Stimulated activated CD8-positive, alpha-beta memory T cell treated with anti-CD3 and anti-CD28 coated beads, Interleukin-2, amount 100 ng/mL, for 1 hour (primary cell): ENCODE measurements at regions not wholly inside any gene's neighbourhood (a gene's known extent, or its start where the extent isn't known, plus 50 kb on each side); places are given as distances from the start of the nearest gene placed in this dataset.

Experiments used
- DNase-seq, 2 donors: peaks; one replicate each; pipeline ENCODE4 v3.0.0-alpha.2; 2020; ENCODE audit warnings: low read depth in 2 of 2

GRCh38 chr2:11953258-11953657 lies 206.8 kb downstream of the LPIN1 start:
- no peak for DNase-seq

DNA sequence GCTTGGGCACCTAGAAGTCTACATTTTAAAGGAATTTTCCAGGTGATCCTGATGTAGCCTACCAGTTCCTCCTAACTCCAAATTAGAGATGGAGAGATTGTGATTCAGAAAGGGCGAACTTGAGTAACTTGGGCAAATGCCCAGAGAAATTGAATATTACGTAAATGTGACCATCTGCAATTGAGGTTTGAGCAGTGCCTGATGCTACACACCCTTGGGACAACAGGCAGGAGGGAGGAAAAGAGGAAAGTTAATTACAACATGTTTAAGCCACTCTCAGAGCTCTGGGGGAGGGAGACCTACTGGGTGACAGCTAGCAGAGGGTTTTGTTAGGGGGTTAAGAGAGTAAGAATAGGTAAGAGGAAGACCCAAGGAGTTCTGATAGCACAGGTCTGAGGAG lies 208.9 kb downstream of the LPIN1 start:
- DNase-seq, result no peak

DNA sequence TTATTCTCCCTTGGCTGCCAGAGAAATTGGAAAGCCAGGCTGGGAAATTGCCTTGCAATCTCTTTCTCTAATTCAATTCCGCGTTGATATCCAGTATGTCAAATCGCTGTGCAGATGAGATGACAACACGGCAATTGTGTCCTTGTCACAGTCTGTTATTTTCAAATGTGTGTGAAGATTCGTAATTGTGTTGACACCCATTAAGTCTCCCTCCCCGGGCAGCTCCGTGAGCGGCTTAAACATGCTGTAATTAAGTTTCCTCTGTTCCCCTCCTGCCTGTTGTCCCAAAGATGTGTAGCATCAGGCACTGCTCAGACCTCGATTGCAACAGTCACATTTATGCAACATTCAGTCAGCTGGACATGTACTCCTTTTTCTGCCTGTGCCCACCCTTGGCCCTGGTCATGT lies 209.5 kb downstream of the LPIN1 start:
- no peak for DNase-seq

GRCh38 chr2:11962707-11963328 lies 216.4 kb downstream of the LPIN1 start:
- no peak for DNase-seq

- DNase-seq, result no peak
These were observed 217.5 kb downstream of the LPIN1 start for GRCh38 chr2:11963966-11964365.

- DNase-seq, result no peak
These were observed 221.6 kb downstream of the LPIN1 start for GRCh38 chr2:11967946-11968465.

DNA sequence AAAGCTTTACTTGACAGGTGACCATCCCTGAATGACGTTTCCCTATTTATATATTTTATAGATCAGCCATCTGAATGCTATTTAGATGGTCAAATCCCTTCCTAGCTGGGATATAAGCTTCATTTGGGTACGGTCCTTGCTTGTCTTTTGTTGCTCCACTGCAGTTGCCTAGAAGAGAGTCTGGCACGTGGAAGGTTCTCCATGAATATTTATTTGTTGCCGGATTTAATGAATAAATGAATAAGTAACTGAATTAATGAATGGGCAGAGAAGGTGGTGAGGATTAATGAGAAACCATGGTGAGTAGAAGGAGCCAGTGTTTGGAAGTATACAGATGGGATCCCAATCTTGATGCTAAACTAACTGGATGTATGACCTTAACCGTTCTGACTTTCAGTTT lies 222.1 kb downstream of the LPIN1 start:
- no peak for DNase-seq

GRCh38 chr2:11969774-11970173 lies 223.3 kb downstream of the LPIN1 start:
- no peak for DNase-seq

- DNase-seq, result no peak
These were observed 228.1 kb downstream of the LPIN1 start for GRCh38 chr2:11974573-11974972.

GRCh38 chr2:11975373-11975772 lies 228.9 kb downstream of the LPIN1 start:
- no peak for DNase-seq

- DNase-seq, result no peak
These were observed 229.6 kb downstream of the LPIN1 start for GRCh38 chr2:11976073-11976472.

- no peak for DNase-seq
These were observed 231.5 kb downstream of the LPIN1 start for GRCh38 chr2:11977766-11978524.

DNA sequence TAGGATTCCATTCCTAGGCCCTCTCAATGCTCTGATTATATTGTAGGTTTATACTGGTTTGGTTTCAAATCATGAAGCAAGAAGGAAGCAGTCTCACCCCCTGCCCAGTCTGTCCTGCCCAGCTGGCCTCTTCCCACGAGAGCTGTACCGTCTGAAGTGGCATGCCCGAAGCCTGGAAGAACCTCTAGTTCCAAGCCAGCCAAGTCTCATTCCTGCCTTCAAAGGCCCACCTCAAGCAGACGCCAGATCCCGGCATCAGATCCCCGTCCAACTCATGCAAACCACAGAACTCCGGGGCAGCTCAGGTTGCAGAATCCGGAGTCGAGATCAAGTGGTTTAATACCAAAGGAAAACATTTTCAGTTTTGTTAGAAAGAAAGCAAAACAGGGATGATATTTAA lies 234.4 kb downstream of the LPIN1 start:
- DNase-seq, result no peak

- no peak for DNase-seq
These were observed 237.0 kb downstream of the LPIN1 start for GRCh38 chr2:11983401-11983800.

GRCh38 chr2:11983870-11984269 lies 237.4 kb downstream of the LPIN1 start:
- DNase-seq, result no peak

DNA sequence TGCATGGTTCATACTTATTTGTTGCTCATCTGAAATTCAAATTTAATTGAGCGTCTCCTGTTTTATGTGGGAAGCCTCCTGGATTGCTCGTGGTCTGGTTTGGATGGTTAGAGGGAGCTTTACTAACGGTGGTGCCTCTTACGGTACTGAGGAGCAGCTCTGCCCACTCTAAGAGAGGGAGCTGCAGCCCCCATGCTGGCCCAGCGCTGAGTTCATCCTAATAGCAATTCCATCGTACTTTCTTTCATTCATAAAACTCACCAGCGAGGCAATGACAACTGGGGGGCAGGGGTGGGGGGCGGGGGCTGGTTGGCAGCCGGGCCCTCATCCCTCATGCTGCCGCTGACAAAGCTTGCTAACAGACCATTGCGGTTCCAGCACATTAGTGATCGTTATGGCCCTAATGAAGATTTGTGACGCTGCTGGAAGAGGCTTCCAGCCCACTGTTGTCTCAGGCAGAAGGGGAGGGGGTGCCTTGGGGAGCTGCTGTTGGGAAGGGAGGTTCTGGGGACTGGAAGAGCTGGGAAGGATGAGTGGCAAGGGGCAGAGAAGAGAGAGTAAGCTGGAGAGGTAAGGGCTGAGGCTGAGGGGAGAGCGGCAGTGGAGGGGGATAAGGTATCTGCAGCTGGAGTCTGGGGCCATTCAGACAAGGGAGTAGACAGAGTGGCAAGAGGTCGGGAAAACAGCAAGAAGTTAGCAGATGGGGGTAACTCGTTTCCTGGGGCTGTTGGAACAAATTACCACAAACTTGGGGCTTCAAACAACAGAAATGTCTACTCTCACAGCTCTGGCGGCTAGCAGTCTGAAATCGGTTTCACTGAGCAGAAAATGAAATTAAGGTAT lies 238.1 kb downstream of the LPIN1 start:
- DNase-seq, result no peak

DNA sequence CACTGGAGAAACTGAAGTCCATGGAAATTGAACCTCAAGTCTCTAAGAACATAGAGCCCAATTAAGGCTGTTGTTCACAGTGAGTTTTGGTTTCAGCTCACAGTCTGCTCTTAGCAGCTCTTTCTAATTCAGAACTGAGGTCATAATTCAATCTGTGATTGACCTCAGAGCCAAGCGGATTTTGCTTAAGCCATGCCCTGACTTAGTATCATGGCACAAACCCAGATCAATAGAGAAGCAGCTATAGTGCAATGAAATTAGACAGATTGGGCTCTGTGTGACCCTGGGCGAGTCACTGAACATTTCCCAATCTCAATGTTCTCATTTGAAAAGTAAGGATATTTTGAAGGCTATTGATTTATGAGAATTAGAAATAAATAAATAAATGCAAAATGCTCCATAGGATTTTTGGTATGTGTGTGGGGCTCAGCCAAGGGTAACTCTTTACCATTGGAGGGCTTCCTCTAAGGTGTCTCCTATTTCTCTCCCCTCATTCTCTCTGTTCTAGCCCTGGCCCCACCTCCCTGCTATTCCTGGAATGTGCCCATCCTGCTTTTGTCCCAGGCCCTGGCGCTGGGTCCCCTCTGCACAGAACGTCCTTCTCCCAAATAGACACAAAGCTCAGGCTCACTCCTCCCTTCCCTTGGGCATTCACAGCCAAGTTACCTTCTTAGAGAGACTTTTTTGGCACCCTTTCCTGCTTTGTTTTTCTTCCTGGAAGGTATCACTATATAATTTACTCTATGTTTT lies 239.6 kb downstream of the LPIN1 start:
- DNase-seq, result no peak

DNA sequence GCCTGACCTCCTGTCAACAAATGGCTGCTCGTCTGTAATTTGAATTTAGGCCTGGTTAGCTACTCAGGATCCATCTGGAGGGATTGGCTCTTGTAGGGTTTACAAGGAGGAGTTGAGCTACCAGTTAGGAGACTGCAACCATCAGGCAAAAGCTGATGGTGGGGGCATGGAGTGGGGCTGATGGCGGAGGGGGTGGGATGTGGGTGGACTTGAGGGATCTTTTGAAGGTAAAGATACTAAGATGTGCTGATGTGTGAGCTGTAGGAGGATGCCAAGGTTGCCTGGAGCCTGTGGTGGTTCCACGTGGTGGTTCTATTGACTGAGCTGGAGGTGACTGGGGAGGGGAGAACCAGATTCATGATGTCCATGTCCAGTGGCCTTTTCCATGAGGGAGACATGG lies 240.7 kb downstream of the LPIN1 start:
- DNase-seq, result no peak

- DNase-seq, result no peak
These were observed 242.4 kb downstream of the LPIN1 start for GRCh38 chr2:11988691-11989353.

GRCh38 chr2:11989354-11989703 lies 242.9 kb downstream of the LPIN1 start:
- DNase-seq, result no peak

- DNase-seq, result no peak
These were observed 244.1 kb downstream of the LPIN1 start for GRCh38 chr2:11990576-11990975.
